Uterus (tissue), 2 donors: ENCODE measurements at regions not wholly inside any gene's neighbourhood (a gene's known extent, or its start where the extent isn't known, plus 50 kb on each side); places are given as distances from the start of the nearest gene placed in this dataset.

Source experiments
- POLR2A ChIP-seq, 2 donors: fragments of 450-650 bp; IDR thresholded peaks; one replicate each; pipeline ENCODE4 v1.6.1; 2016; ENCODE audit warnings: antibody characterized with exemption in 2 of 2, mild to moderate bottlenecking in 1 of 2, moderate library complexity in 1 of 2
- TF ChIP-seq, protein P1 (sequence below), 4 experiments: fragments of 200-600 bp in 2 of 4; fragments of 450-650 bp in 2 of 4; sonication (generic) in 2 of 4; IDR thresholded peaks; one replicate each; pipeline ENCODE4 v1.5.1; 2016 to 2019; ENCODE audit warnings: antibody characterized with exemption in 4 of 4, mild to moderate bottlenecking in 2 of 4, moderate library complexity in 1 of 4

DNA sequence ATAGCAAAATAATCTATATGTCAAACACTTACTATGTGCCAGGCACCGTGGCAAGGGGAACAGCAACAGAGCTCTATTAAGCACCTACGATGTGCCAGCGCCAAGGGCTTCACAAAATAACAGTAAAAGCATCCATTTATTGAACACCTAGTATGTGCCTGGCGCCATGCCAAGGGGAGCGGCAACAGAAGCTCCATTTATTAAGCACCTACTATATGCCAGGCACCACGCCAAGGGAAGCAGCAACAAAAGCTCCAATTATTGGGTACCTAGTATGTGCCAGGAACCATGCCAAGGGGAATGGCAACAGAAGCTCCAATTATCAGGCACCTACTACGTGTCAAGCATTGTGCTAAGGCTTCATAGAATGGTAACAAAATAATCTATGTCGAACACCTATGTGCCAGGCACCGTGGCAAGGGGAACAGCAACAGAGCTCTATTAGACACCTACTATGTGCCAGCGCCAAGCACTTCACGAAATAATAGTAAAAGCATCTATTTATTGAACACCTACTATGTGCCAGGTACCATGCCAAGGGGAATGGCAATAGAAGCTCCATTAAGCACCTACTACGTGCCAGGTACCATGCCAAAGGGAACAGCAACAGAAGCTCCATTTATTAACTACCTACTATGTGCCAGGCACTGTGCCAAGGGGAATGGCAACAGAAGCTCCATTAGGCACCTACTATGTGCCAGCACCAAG, 107.7 kb downstream of the PTPRS start:
- TF ChIP-seq, protein P1, sequence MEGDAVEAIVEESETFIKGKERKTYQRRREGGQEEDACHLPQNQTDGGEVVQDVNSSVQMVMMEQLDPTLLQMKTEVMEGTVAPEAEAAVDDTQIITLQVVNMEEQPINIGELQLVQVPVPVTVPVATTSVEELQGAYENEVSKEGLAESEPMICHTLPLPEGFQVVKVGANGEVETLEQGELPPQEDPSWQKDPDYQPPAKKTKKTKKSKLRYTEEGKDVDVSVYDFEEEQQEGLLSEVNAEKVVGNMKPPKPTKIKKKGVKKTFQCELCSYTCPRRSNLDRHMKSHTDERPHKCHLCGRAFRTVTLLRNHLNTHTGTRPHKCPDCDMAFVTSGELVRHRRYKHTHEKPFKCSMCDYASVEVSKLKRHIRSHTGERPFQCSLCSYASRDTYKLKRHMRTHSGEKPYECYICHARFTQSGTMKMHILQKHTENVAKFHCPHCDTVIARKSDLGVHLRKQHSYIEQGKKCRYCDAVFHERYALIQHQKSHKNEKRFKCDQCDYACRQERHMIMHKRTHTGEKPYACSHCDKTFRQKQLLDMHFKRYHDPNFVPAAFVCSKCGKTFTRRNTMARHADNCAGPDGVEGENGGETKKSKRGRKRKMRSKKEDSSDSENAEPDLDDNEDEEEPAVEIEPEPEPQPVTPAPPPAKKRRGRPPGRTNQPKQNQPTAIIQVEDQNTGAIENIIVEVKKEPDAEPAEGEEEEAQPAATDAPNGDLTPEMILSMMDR (IDR thresholded peaks at IDR 0.05) = no peak
- no peak for TF ChIP-seq POLR2A (IDR thresholded peaks at IDR 0.05)
